ENCODE measurements at regions not wholly inside any gene's neighbourhood (a gene's known extent, or its start where the extent isn't known, plus 50 kb on each side); places are given as distances from the start of the nearest gene placed in this dataset.

DNA sequence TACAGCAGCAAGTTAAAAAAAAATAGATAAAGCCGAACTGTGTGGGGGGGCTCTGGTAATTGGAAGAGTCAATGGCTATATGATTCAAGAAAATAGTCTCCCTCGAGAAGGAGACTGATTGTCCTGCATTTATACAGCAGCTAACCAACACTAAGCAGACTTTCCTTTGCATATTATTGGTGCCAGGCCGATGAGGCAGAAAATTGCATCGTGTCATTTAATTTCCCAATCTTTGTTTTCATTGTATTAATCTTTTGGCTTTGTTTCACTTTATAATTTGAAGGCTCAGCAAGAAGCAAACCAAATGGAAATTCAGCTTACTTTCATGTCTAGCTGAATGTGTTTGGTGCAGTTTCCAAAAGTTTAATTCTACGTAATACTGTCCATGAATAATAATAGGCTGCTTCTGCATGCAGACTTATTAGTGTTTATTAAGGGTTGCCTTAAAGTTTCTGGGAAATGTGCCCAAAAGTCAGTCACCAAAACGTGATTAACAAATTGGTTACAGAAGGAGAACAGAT, 258.5 kb downstream of the HACE1 start:
- TF ChIP-seq, protein P1, sequence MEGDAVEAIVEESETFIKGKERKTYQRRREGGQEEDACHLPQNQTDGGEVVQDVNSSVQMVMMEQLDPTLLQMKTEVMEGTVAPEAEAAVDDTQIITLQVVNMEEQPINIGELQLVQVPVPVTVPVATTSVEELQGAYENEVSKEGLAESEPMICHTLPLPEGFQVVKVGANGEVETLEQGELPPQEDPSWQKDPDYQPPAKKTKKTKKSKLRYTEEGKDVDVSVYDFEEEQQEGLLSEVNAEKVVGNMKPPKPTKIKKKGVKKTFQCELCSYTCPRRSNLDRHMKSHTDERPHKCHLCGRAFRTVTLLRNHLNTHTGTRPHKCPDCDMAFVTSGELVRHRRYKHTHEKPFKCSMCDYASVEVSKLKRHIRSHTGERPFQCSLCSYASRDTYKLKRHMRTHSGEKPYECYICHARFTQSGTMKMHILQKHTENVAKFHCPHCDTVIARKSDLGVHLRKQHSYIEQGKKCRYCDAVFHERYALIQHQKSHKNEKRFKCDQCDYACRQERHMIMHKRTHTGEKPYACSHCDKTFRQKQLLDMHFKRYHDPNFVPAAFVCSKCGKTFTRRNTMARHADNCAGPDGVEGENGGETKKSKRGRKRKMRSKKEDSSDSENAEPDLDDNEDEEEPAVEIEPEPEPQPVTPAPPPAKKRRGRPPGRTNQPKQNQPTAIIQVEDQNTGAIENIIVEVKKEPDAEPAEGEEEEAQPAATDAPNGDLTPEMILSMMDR (IDR thresholded peaks at IDR 0.05; ENCODE audit: poor library complexity, severe bottlenecking): no peak
- TF ChIP-seq, protein P2, sequence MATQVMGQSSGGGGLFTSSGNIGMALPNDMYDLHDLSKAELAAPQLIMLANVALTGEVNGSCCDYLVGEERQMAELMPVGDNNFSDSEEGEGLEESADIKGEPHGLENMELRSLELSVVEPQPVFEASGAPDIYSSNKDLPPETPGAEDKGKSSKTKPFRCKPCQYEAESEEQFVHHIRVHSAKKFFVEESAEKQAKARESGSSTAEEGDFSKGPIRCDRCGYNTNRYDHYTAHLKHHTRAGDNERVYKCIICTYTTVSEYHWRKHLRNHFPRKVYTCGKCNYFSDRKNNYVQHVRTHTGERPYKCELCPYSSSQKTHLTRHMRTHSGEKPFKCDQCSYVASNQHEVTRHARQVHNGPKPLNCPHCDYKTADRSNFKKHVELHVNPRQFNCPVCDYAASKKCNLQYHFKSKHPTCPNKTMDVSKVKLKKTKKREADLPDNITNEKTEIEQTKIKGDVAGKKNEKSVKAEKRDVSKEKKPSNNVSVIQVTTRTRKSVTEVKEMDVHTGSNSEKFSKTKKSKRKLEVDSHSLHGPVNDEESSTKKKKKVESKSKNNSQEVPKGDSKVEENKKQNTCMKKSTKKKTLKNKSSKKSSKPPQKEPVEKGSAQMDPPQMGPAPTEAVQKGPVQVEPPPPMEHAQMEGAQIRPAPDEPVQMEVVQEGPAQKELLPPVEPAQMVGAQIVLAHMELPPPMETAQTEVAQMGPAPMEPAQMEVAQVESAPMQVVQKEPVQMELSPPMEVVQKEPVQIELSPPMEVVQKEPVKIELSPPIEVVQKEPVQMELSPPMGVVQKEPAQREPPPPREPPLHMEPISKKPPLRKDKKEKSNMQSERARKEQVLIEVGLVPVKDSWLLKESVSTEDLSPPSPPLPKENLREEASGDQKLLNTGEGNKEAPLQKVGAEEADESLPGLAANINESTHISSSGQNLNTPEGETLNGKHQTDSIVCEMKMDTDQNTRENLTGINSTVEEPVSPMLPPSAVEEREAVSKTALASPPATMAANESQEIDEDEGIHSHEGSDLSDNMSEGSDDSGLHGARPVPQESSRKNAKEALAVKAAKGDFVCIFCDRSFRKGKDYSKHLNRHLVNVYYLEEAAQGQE (IDR thresholded peaks at IDR 0.05; ENCODE audit: borderline replicate concordance): no peak
- no peak for TF ChIP-seq EZH2 (IDR thresholded peaks at IDR 0.05; ENCODE audit: borderline replicate concordance, insufficient read depth, low read length, poor library complexity, severe bottlenecking)
- TF ChIP-seq EP300 (conservative IDR thresholded peaks at IDR 0.05; ENCODE audit: poor library complexity, severe bottlenecking): no peak
- TF ChIP-seq TAF1 (IDR thresholded peaks at IDR 0.05; ENCODE audit: low read depth): no peak
- no peak for TF ChIP-seq SMC3 (conservative IDR thresholded peaks at IDR 0.05; ENCODE audit: poor library complexity)
